ENCODE measurements at regions not wholly inside any gene's neighbourhood (a gene's known extent, or its start where the extent isn't known, plus 50 kb on each side); places are given as distances from the start of the nearest gene placed in this dataset.

- no peaks in the 10 kb centered on the region for H3K27me3 ChIP-seq
- H3K36me3 ChIP-seq (replicated peaks; ENCODE audit: insufficient read depth, low read depth) = no peaks in the 10 kb centered on the region
- TF ChIP-seq EZH2phosphoT487 (IDR thresholded peaks at IDR 0.05; ENCODE audit: low read depth, severe bottlenecking, unreplicated experiment) = no peak
- no peak for TF ChIP-seq CTCF (IDR thresholded peaks at IDR 0.05; ENCODE audit: poor library complexity)
- TF ChIP-seq EZH2 (IDR thresholded peaks at IDR 0.05; ENCODE audit: borderline replicate concordance) = no peak
- no peaks in the 10 kb centered on the region for H3K9me2 ChIP-seq (replicated peaks; ENCODE audit: insufficient read depth)
- H3K4me1 ChIP-seq (ENCODE audit: insufficient read depth) = no peaks in the 10 kb centered on the region
- no peak overlapping the region for H3K4me2 ChIP-seq
- no peak overlapping the region for H3K27ac ChIP-seq
- H4K20me1 ChIP-seq (ENCODE audit: insufficient read depth, poor library complexity, severe bottlenecking) = no peaks in the 10 kb centered on the region
- no peak overlapping the region for H2AFZ ChIP-seq
- no peaks in the 10 kb centered on the region for H3K9me3 ChIP-seq (ENCODE audit: low read depth)
- DNase-seq (ENCODE audit: low spot score) = no peak
- no peak overlapping the region for H3K4me3 ChIP-seq
- no peaks in the 10 kb centered on the region for H3K79me2 ChIP-seq
These were observed 204.3 kb downstream of the SLITRK1 start for GRCh38 chr13:83677985-83678384.

- H3K9me3 ChIP-seq (ENCODE audit: low read depth) = no peaks in the 10 kb centered on the region
- TF ChIP-seq CTCF (IDR thresholded peaks at IDR 0.05; ENCODE audit: poor library complexity) (no peak), EZH2 (IDR thresholded peaks at IDR 0.05; ENCODE audit: borderline replicate concordance) (no peak), EZH2phosphoT487 (IDR thresholded peaks at IDR 0.05; ENCODE audit: low read depth, severe bottlenecking, unreplicated experiment) (no peak)
- no peak overlapping the region for H3K4me2 ChIP-seq
- no peaks in the 10 kb centered on the region for H3K4me1 ChIP-seq (ENCODE audit: insufficient read depth)
- no peak overlapping the region for H3K27ac ChIP-seq
- H3K27me3 ChIP-seq = no peaks in the 10 kb centered on the region
- H4K20me1 ChIP-seq (ENCODE audit: insufficient read depth, poor library complexity, severe bottlenecking) = no peaks in the 10 kb centered on the region
- no peaks in the 10 kb centered on the region for H3K9me2 ChIP-seq (replicated peaks; ENCODE audit: insufficient read depth)
- WGBS (ENCODE audit: low lambda C conversion rate, missing lambda C conversion rate) = 84% methylated on average over 2 of the region's 2 CpGs
- H3K79me2 ChIP-seq = no peaks in the 10 kb centered on the region
- H3K36me3 ChIP-seq (replicated peaks; ENCODE audit: insufficient read depth, low read depth) = no peaks in the 10 kb centered on the region
- H2AFZ ChIP-seq = no peak overlapping the region
- no peak for DNase-seq (ENCODE audit: low spot score)
- no peak overlapping the region for H3K4me3 ChIP-seq
These were observed 209.7 kb downstream of the SLITRK1 start for GRCh38 chr13:83672612-83673011.

- no peak overlapping the region for H3K4me2 ChIP-seq
- H3K79me2 ChIP-seq = no peaks in the 10 kb centered on the region
- TF ChIP-seq CTCF (IDR thresholded peaks at IDR 0.05; ENCODE audit: poor library complexity) (no peak), EZH2 (IDR thresholded peaks at IDR 0.05; ENCODE audit: borderline replicate concordance) (no peak), EZH2phosphoT487 (IDR thresholded peaks at IDR 0.05; ENCODE audit: low read depth, severe bottlenecking, unreplicated experiment) (no peak)
- H3K9me3 ChIP-seq (ENCODE audit: low read depth) = no peaks in the 10 kb centered on the region
- no peaks in the 10 kb centered on the region for H3K36me3 ChIP-seq (replicated peaks; ENCODE audit: insufficient read depth, low read depth)
- 85% methylated on average over 2 of the region's 2 CpGs for WGBS (ENCODE audit: low lambda C conversion rate, missing lambda C conversion rate)
- H3K27me3 ChIP-seq = no peaks in the 10 kb centered on the region
- no peaks in the 10 kb centered on the region for H3K9me2 ChIP-seq (replicated peaks; ENCODE audit: insufficient read depth)
- no peaks in the 10 kb centered on the region for H3K4me1 ChIP-seq (ENCODE audit: insufficient read depth)
- DNase-seq (ENCODE audit: low spot score) = no peak
- H3K27ac ChIP-seq = no peak overlapping the region
- H2AFZ ChIP-seq = no peak overlapping the region
- no peaks in the 10 kb centered on the region for H4K20me1 ChIP-seq (ENCODE audit: insufficient read depth, poor library complexity, severe bottlenecking)
- no peak overlapping the region for H3K4me3 ChIP-seq
These were observed 214.7 kb downstream of the SLITRK1 start for GRCh38 chr13:83667606-83668005.

GRCh38 chr13:83666141-83666540 is 216.1 kb downstream of the SLITRK1 start:
- WGBS (ENCODE audit: low lambda C conversion rate, missing lambda C conversion rate) = 43% methylated on average over 1 of the region's 1 CpG
- DNase-seq (ENCODE audit: low spot score) = no peak
- TF ChIP-seq CTCF (IDR thresholded peaks at IDR 0.05; ENCODE audit: poor library complexity) (no peak), EZH2 (IDR thresholded peaks at IDR 0.05; ENCODE audit: borderline replicate concordance) (no peak), EZH2phosphoT487 (IDR thresholded peaks at IDR 0.05; ENCODE audit: low read depth, severe bottlenecking, unreplicated experiment) (no peak)

More at GRCh38 chr13:83666141-83666540, 216.1 kb downstream of the SLITRK1 start:
- H3K4me1 ChIP-seq (ENCODE audit: insufficient read depth) = no peaks in the 10 kb centered on the region
- no peak overlapping the region for H3K27ac ChIP-seq
- no peaks in the 10 kb centered on the region for H3K9me3 ChIP-seq (ENCODE audit: low read depth)
- H3K4me2 ChIP-seq = no peak overlapping the region
- H3K79me2 ChIP-seq = no peaks in the 10 kb centered on the region
- H4K20me1 ChIP-seq (ENCODE audit: insufficient read depth, poor library complexity, severe bottlenecking) = no peaks in the 10 kb centered on the region
- no peak overlapping the region for H3K4me3 ChIP-seq
- H3K27me3 ChIP-seq = no peaks in the 10 kb centered on the region
- H3K9me2 ChIP-seq (replicated peaks; ENCODE audit: insufficient read depth) = no peaks in the 10 kb centered on the region
- H2AFZ ChIP-seq = no peak overlapping the region
- H3K36me3 ChIP-seq (replicated peaks; ENCODE audit: insufficient read depth, low read depth) = no peaks in the 10 kb centered on the region

All from hepatocyte (in vitro differentiated cells).